H1 (cell line): ENCODE measurements at regions not wholly inside any gene's neighbourhood (a gene's known extent, or its start where the extent isn't known, plus 50 kb on each side); places are given as distances from the start of the nearest gene placed in this dataset.

ENCODE experiments used
- ASH2L ChIP-seq: fragments of 200-600, 300-600 bp; sonication (generic); IDR thresholded peaks from one replicate; pipeline ENCODE4 v1.7.1; 2017; ENCODE audit warnings: low read length
- EP300 ChIP-seq, 2 experiments: IDR thresholded peaks; 1 replicate in 1 of 2; 2 replicates in 1 of 2; pipeline ENCODE4 v1.6.1; 2011 to 2012; ENCODE audit warnings: low read depth in 2 of 2, low read length in 2 of 2, mild to moderate bottlenecking in 2 of 2, borderline replicate concordance in 1 of 2, inconsistent platforms in 1 of 2, moderate library complexity in 1 of 2
- RAD21 ChIP-seq, 2 experiments: IDR thresholded peaks in 1 of 2; conservative IDR thresholded peaks in 1 of 2; 2 replicates each; pipeline ENCODE4 v1.6.1; 2011; ENCODE audit warnings: low read depth in 2 of 2, low read length in 2 of 2, improper control_type of control experiment in 1 of 2, inconsistent platforms in 1 of 2, mild to moderate bottlenecking in 1 of 2, moderate library complexity in 1 of 2
- SAP30 ChIP-seq: fragments of 300-600 bp; sonication (generic); IDR thresholded peaks from 2 replicates; pipeline ENCODE4 v1.7.1; 2012; ENCODE audit warnings: low read length, moderate library complexity, mild to moderate bottlenecking, inconsistent platforms; ENCODE audit not compliant: insufficient read depth, insufficient replicate concordance
- SRF ChIP-seq: IDR thresholded peaks from 2 replicates; pipeline ENCODE4 v1.6.1; 2011; ENCODE audit warnings: mild to moderate bottlenecking, low read depth, low read length, moderate library complexity
- TEAD4 ChIP-seq: IDR thresholded peaks from 2 replicates; pipeline ENCODE4 v1.6.1; 2012; ENCODE audit warnings: low read depth, low read length, inconsistent platforms, mixed read lengths
- YY1 ChIP-seq: IDR thresholded peaks from 2 replicates; pipeline ENCODE4 v1.6.1; 2011; ENCODE audit warnings: low read depth, mild to moderate bottlenecking, low read length

GRCh38 chr7:79749856-79750255 lies 296.4 kb upstream of the MAGI2 start (continued):
- TF ChIP-seq RAD21 (IDR thresholded peaks at IDR 0.05 in 1 of 2, conservative IDR thresholded peaks at IDR 0.05 in 1 of 2; ENCODE audit: low read depth in 2 of 2, low read length in 2 of 2): no peak
- no peak for TF ChIP-seq ASH2L
- TF ChIP-seq SRF: no peak
- no peak for TF ChIP-seq YY1
- TF ChIP-seq EP300 (IDR thresholded peaks at IDR 0.05; ENCODE audit: borderline replicate concordance in 1 of 2, low read depth in 2 of 2, low read length in 2 of 2): no peak
- TF ChIP-seq TEAD4: no peak
- no peak for TF ChIP-seq SAP30
